IMR-90 (cell line): ENCODE measurements at regions not wholly inside any gene's neighbourhood (a gene's known extent, or its start where the extent isn't known, plus 50 kb on each side); places are given as distances from the start of the nearest gene placed in this dataset.

Experiments used
- ATAC-seq: fragments of 200-7000 bp; cut with Tn5 transposase; 2 replicates; pipeline ENCODE4 v1.9.1; 2020; ENCODE audit warnings: low read depth, mild to moderate bottlenecking, moderate library complexity
- BruUV-seq: library from RNA; stranded (reverse); fragments of 400-500 nt; replicated peaks from 2 replicates; lab custom pipeline; 2021; lab: Mats Ljungman, UMichigan
- CTCF ChIA-PET: fragments of 300-600 bp; formaldehyde crosslinking; extraction: SDS; loops from one replicate; lab custom pipeline; 2021; ENCODE audit warnings: antibody characterized with exemption; lab: Yijun Ruan, JAX
- POLR2A ChIA-PET: fragments of 300-600 bp; sonication (Branson Sonifier 250); formaldehyde crosslinking; loops from one replicate; lab custom pipeline; 2022; ENCODE audit warnings: antibody characterized with exemption; ENCODE audit not compliant: unreplicated experiment; lab: Charles Lee
- DNase-seq: peaks from one replicate; pipeline ENCODE4 v3.0.0; 2013
- H2AFZ ChIP-seq: replicated peaks from 2 replicates; pipeline ENCODE3; 2013; ENCODE audit warnings: low read length, mild to moderate bottlenecking; ENCODE audit not compliant: poor library complexity
- H2AK5ac ChIP-seq: 2 replicates; pipeline ENCODE4 v1.6.1; 2013; ENCODE audit warnings: low read depth, low read length, inconsistent platforms
- H2AK9ac ChIP-seq: replicated peaks from 2 replicates; pipeline ENCODE3; 2013; ENCODE audit warnings: mild to moderate bottlenecking, low read depth, low read length, moderate library complexity; ENCODE audit not compliant: poor library complexity
- H2BK120ac ChIP-seq: 2 replicates; pipeline ENCODE4 v1.6.1; 2013; ENCODE audit warnings: low read depth, low read length, inconsistent platforms
- H2BK15ac ChIP-seq: 3 replicates; pipeline ENCODE4 v1.6.1; 2013; ENCODE audit warnings: low read depth, low read length, inconsistent platforms
- H2BK20ac ChIP-seq: 2 replicates; pipeline ENCODE4 v1.6.1; 2013; ENCODE audit warnings: low read depth, mild to moderate bottlenecking, inconsistent platforms, low read length, moderate library complexity
- H2BK5ac ChIP-seq: 2 replicates; pipeline ENCODE4 v1.6.1; 2013; ENCODE audit warnings: mild to moderate bottlenecking, low read depth, low read length, inconsistent platforms; ENCODE audit not compliant: poor library complexity, severe bottlenecking
- H3K14ac ChIP-seq: replicated peaks from 2 replicates; pipeline ENCODE4 v1.6.1; 2013; ENCODE audit warnings: low read depth, low read length, inconsistent platforms
- H3K18ac ChIP-seq: 2 replicates; pipeline ENCODE4 v1.6.1; 2013; ENCODE audit warnings: low read depth, low read length, control low read depth
- H3K23ac ChIP-seq: 2 replicates; pipeline ENCODE4 v1.6.1; 2013; ENCODE audit warnings: low read depth, low read length, inconsistent platforms
- H3K27ac ChIP-seq: 2 replicates; pipeline ENCODE4 v1.5.1; 2013; ENCODE audit warnings: mild to moderate bottlenecking, control low read depth, low read length; ENCODE audit not compliant: insufficient read depth
- H3K27me3 ChIP-seq: 2 replicates; pipeline ENCODE4 v1.6.1; 2013; ENCODE audit warnings: low read length; ENCODE audit not compliant: control insufficient read depth, insufficient read depth
- H3K36me3 ChIP-seq: 2 replicates; pipeline ENCODE4 v1.6.1; 2013; ENCODE audit warnings: low read length, mixed read lengths; ENCODE audit not compliant: control insufficient read depth, insufficient read depth
- H3K4ac ChIP-seq: 2 replicates; pipeline ENCODE4 v1.6.1; 2013; ENCODE audit warnings: low read depth, low read length, inconsistent platforms
- H3K4me1 ChIP-seq: 2 replicates; pipeline ENCODE4 v1.6.1; 2013; ENCODE audit warnings: low read length, mixed read lengths; ENCODE audit not compliant: control insufficient read depth, insufficient read depth
- H3K4me2 ChIP-seq: 2 replicates; pipeline ENCODE4 v1.6.1; 2013; ENCODE audit warnings: low read depth, mild to moderate bottlenecking, control low read depth, low read length, moderate library complexity
- H3K4me3 ChIP-seq: 2 replicates; pipeline ENCODE4 v1.5.1; 2013; ENCODE audit warnings: low read depth, mild to moderate bottlenecking, control low read depth, low read length, moderate library complexity; ENCODE audit not compliant: insufficient read depth
- H3K56ac ChIP-seq: 2 replicates; pipeline ENCODE4 v1.6.1; 2013; ENCODE audit warnings: low read length, inconsistent platforms; ENCODE audit not compliant: insufficient read depth; ENCODE audit errors: extremely low read depth
- H3K79me1 ChIP-seq, 2 experiments: 2 replicates each; pipeline ENCODE4 v1.6.1; 2013; ENCODE audit warnings: low read length in 2 of 2, inconsistent platforms in 1 of 2, low read depth in 1 of 2
- H3K9ac ChIP-seq: 2 replicates; pipeline ENCODE4 v1.6.1; 2013; ENCODE audit warnings: low read depth, low read length, control low read depth
- H3K9me1 ChIP-seq: 2 replicates; pipeline ENCODE4 v1.6.1; 2013; ENCODE audit warnings: low read length, inconsistent platforms; ENCODE audit not compliant: insufficient read depth
- H3K9me3 ChIP-seq: 2 replicates; pipeline ENCODE4 v1.6.1; 2013; ENCODE audit warnings: low read length; ENCODE audit not compliant: control insufficient read depth, insufficient read depth
- H4K20me1 ChIP-seq: 2 replicates; pipeline ENCODE4 v1.6.1; 2013; ENCODE audit warnings: low read length, inconsistent platforms; ENCODE audit not compliant: insufficient read depth
- H4K5ac ChIP-seq: 2 replicates; pipeline ENCODE4 v1.6.1; 2013; ENCODE audit warnings: mild to moderate bottlenecking, low read depth, low read length, control low read depth
- H4K8ac ChIP-seq, 2 experiments: 2 replicates each; pipeline ENCODE4 v1.6.1; 2013; ENCODE audit warnings: low read depth in 2 of 2, low read length in 2 of 2, control low read depth in 1 of 2, inconsistent platforms in 1 of 2
- H4K91ac ChIP-seq: 2 replicates; pipeline ENCODE4 v1.6.1; 2013; ENCODE audit warnings: low read depth, low read length, inconsistent platforms; ENCODE audit not compliant: insufficient read depth
- FOS ChIP-seq: fragments of 150-350 bp; IDR thresholded peaks from 2 replicates; pipeline ENCODE4 v1.6.1; 2016; ENCODE audit warnings: low read depth, low read length
- RCOR1 ChIP-seq: IDR thresholded peaks from 2 replicates; pipeline ENCODE4 v1.6.1; 2012; ENCODE audit warnings: mild to moderate bottlenecking, low read length, improper control_type of control experiment; ENCODE audit not compliant: insufficient replicate concordance
- dilution Hi-C: fragments of 300-500 bp; cut with HindIII; formaldehyde crosslinking; loops from one replicate; pipeline ENCODE4 v1.14.3; 2018; ENCODE audit warnings: low sequenced_read_pairs; ENCODE audit not compliant: unreplicated experiment
- in situ Hi-C: fragments of 300-500 bp; cut with MboI; formaldehyde crosslinking; loops from 3 replicates; pipeline ENCODE4 v1.14.3; 2019; ENCODE audit warnings: low sequenced_read_pairs, inconsistent platforms, mixed read lengths
- intact Hi-C: fragments of 100-400 bp; cut with micrococcal nuclease; formaldehyde crosslinking; loops from 2 replicates; pipeline ENCODE4 v1.10.0; 2022

DNA sequence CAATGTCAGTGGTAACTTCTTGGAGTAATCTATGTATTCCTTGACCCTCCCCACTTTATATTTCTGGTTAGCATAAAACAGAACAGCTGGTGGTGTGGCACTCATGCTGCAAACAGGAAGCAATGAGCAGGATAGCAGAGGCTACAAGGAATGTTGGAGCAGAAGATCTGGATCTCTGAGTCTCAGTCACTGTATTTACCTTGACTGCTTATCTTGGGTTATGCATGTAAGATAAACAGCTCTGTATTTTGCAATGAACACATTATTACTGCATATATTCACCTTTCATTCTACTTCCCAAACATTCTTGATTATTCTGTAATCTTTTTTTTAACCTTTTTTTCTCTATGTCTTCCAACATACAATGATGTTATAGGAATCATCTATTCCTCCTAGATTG lies 977.9 kb upstream of the CNTNAP5 start:
- no peak overlapping the region for H3K9ac ChIP-seq
- H3K9me3 ChIP-seq = no peaks in the 10 kb centered on the region
- TF ChIP-seq FOS (no peak), RCOR1 (no peak)
- intact Hi-C loops = no loop called here
- H2BK5ac ChIP-seq = no peak overlapping the region
- no peak overlapping the region for H4K5ac ChIP-seq
- no peaks in the 10 kb centered on the region for H3K9me1 ChIP-seq
- DNase-seq (no peak), ATAC-seq (no peak)
- no peak overlapping the region for H4K8ac ChIP-seq
- dilution Hi-C loops = no loop called here
- no peak overlapping the region for H2BK120ac ChIP-seq
- no peak overlapping the region for H3K4me3 ChIP-seq
- no peaks in the 10 kb centered on the region for H4K20me1 ChIP-seq
- ChIA-PET POLR2A (no interaction called here), CTCF (no interaction called here)
- no TSS peak for BruUV-seq
- H3K4ac ChIP-seq = no peak overlapping the region
- H3K27ac ChIP-seq = no peak overlapping the region
- H2AK5ac ChIP-seq = no peak overlapping the region
- no peak overlapping the region for H3K14ac ChIP-seq
- H2AK9ac ChIP-seq = no peak overlapping the region
- no peaks in the 10 kb centered on the region for H3K79me1 ChIP-seq
- no peak overlapping the region for H2AFZ ChIP-seq
- H3K27me3 ChIP-seq = no peaks in the 10 kb centered on the region
- H3K4me2 ChIP-seq = no peak overlapping the region
- no peak overlapping the region for H2BK20ac ChIP-seq
- no peak overlapping the region for H3K18ac ChIP-seq
- no peak overlapping the region for H3K56ac ChIP-seq
- no peaks in the 10 kb centered on the region for H3K4me1 ChIP-seq
- no peak overlapping the region for H3K23ac ChIP-seq
- H4K91ac ChIP-seq = no peak overlapping the region
- no peak overlapping the region for H2BK15ac ChIP-seq
- no peaks in the 10 kb centered on the region for H3K36me3 ChIP-seq
- in situ Hi-C loops = no loop called here
